ENCODE measurements at regions not wholly inside any gene's neighbourhood (a gene's known extent, or its start where the extent isn't known, plus 50 kb on each side); places are given as distances from the start of the nearest gene placed in this dataset.
A peak's percentile ranks its signal among the peaks of the same experiment; 100 is the strongest.
"Not testable (repeated sequence)": the region's sequence is repeated elsewhere in the genome, so short reads cannot be mapped to it uniquely, and the experiment has no call there.

- DNase-seq (ENCODE audit: low spot score in 2 of 2) = no peak
- TF ChIP-seq POLR2AphosphoS5 (IDR thresholded peaks at IDR 0.05) = no peak
- peak in 1 of 2 donors; percentile 4 for TF ChIP-seq CTCF (IDR thresholded peaks at IDR 0.05)
- H3K4me1 ChIP-seq = no peaks in the 10 kb centered on the region
- H3K27ac ChIP-seq = no peak overlapping the region
- H3K4me3 ChIP-seq = no peak overlapping the region
- H3K9me3 ChIP-seq = no peaks in the 10 kb centered on the region
- no peaks in the 10 kb centered on the region for H3K27me3 ChIP-seq
- 91% methylated on average over 1 of the region's 1 CpG for WGBS
- no peaks in the 10 kb centered on the region for H3K36me3 ChIP-seq
Measured at GRCh38 chr4:110344165-110344564, 131.8 kb upstream of the ENPEP start.

GRCh38 chr4:110343534-110343933, 132.4 kb upstream of the ENPEP start:
- no peak overlapping the region for H3K4me3 ChIP-seq
- H3K27me3 ChIP-seq = no peaks in the 10 kb centered on the region
- no peaks in the 10 kb centered on the region for H3K9me3 ChIP-seq
- no peaks in the 10 kb centered on the region for H3K36me3 ChIP-seq
- no peaks in the 10 kb centered on the region for H3K4me1 ChIP-seq
- 72% methylated on average over 2 of the region's 2 CpGs for WGBS
- DNase-seq (ENCODE audit: low spot score in 2 of 2) = no peak
- H3K27ac ChIP-seq = no peak overlapping the region
- TF ChIP-seq POLR2AphosphoS5 (IDR thresholded peaks at IDR 0.05) = no peak
- TF ChIP-seq CTCF (IDR thresholded peaks at IDR 0.05) = no peak
- TF ChIP-seq POLR2A (IDR thresholded peaks at IDR 0.05) = no peak
- no peak for TF ChIP-seq EP300 (IDR thresholded peaks at IDR 0.05)

GRCh38 chr4:110341118-110341517, 134.8 kb upstream of the ENPEP start:
- not testable (repeated sequence) for H3K4me3 ChIP-seq; H3K9me3 ChIP-seq; DNase-seq (ENCODE audit: low spot score in 2 of 2); H3K27ac ChIP-seq; H3K27me3 ChIP-seq; H3K4me1 ChIP-seq; H3K36me3 ChIP-seq

- TF ChIP-seq CTCF (IDR thresholded peaks at IDR 0.05) (no peak), POLR2A (IDR thresholded peaks at IDR 0.05) (no peak)
- Histone ChIP-seq H3K4me3 (no peak overlapping the region), H3K27me3 (no peaks in the 10 kb centered on the region), H3K4me1 (no peaks in the 10 kb centered on the region), H3K9me3 (no peaks in the 10 kb centered on the region), H3K36me3 (no peaks in the 10 kb centered on the region), H3K27ac (no peak overlapping the region)
- no peak for DNase-seq (ENCODE audit: low spot score in 2 of 2)
- 87% methylated on average over 5 of the region's 5 CpGs for WGBS
Measured at GRCh38 chr4:110335399-110335798, 137.0 kb upstream of the ELOVL6 start.

- TF ChIP-seq EP300 (IDR thresholded peaks at IDR 0.05) = no peak
- TF ChIP-seq POLR2AphosphoS5 (IDR thresholded peaks at IDR 0.05) = no peak
- TF ChIP-seq POLR2A (IDR thresholded peaks at IDR 0.05) = no peak
- no peak for TF ChIP-seq CTCF (IDR thresholded peaks at IDR 0.05)
Measured at GRCh38 chr4:110332483-110332882, 134.1 kb upstream of the ELOVL6 start.

GRCh38 chr4:110326426-110326825, 128.0 kb upstream of the ELOVL6 start:
- H3K9me3 ChIP-seq; H3K27me3 ChIP-seq; H3K36me3 ChIP-seq; DNase-seq (ENCODE audit: low spot score in 2 of 2); H3K4me3 ChIP-seq; H3K4me1 ChIP-seq; H3K27ac ChIP-seq: not testable (repeated sequence)
- 89% methylated on average over 4 of the region's 4 CpGs for WGBS

More at GRCh38 chr4:110332483-110332882, 134.1 kb upstream of the ELOVL6 start:
- Histone ChIP-seq H3K27me3 (no peaks in the 10 kb centered on the region), H3K27ac (no peak overlapping the region), H3K36me3 (no peaks in the 10 kb centered on the region), H3K9me3 (no peaks in the 10 kb centered on the region), H3K4me1 (no peaks in the 10 kb centered on the region), H3K4me3 (no peak overlapping the region)
- WGBS = 63% methylated on average over 2 of the region's 2 CpGs
- no peak for DNase-seq (ENCODE audit: low spot score in 2 of 2)
